K562 (cell line): ENCODE measurements at regions not wholly inside any gene's neighbourhood (a gene's known extent, or its start where the extent isn't known, plus 50 kb on each side); places are given as distances from the start of the nearest gene placed in this dataset.

Source experiments
- ATAC-seq: fragments of 200-7000 bp; cut with Tn5 transposase; 3 replicates; pipeline ENCODE4 v1.9.1; 2020; ENCODE audit warnings: moderate library complexity
- BruUV-seq: library from RNA; stranded (reverse); fragments of 400-500 nt; replicated peaks from 2 replicates; lab custom pipeline; 2021; lab: Mats Ljungman, UMichigan
- CTCF ChIA-PET: fragments of 300-600 bp; formaldehyde crosslinking; extraction: SDS; loops from one replicate; lab custom pipeline; 2021; ENCODE audit warnings: low intra/inter-chr PET ratio; lab: Yijun Ruan, JAX
- POLR2A ChIA-PET: fragments of 300-600, 350-650 bp; sonication (Branson Sonifier 250); formaldehyde crosslinking; extraction: SDS; loops from one replicate; lab custom pipeline; 2021; ENCODE audit warnings: antibody characterized with exemption, inconsistent platforms; lab: Yijun Ruan, JAX
- DNase-seq, 4 experiments: peaks; one replicate each; pipeline versions ENCODE4 v3.0.0 to v3.0.0-alpha.2; 2011 to 2018; ENCODE audit warnings: low spot score in 3 of 4, mixed read lengths in 3 of 4; ENCODE audit errors: extremely low read depth in 1 of 4
- FAIRE-seq: peaks from 2 replicates; lab custom pipeline; 2011; peaks lifted over from hg19 to GRCh38; lab: Jason Lieb, UNC
- H2AFZ ChIP-seq: 2 replicates; pipeline ENCODE4 v1.6.0; 2011; ENCODE audit warnings: low read depth, low read length, control low read depth, inconsistent platforms
- H3K27ac ChIP-seq: fragments of 200-600 bp; 3 replicates; pipeline ENCODE4 v1.8.0; 2011; ENCODE audit warnings: low read depth, mild to moderate bottlenecking, control low read depth, inconsistent platforms, low read length, moderate library complexity, mixed read lengths; ENCODE audit errors: extremely low read depth
- H3K27me3 ChIP-seq, 2 experiments: fragments of 300-600 bp in 1 of 2; 2 replicates in 1 of 2; 3 replicates in 1 of 2; pipeline versions ENCODE4 v1.6.0 to v1.8.0; 2011; ENCODE audit warnings: inconsistent platforms in 2 of 2, low read length in 2 of 2, mild to moderate bottlenecking in 1 of 2, mixed read lengths in 1 of 2, moderate library complexity in 1 of 2; ENCODE audit not compliant: control insufficient read depth in 2 of 2, insufficient read depth in 2 of 2
- H3K36me3 ChIP-seq: fragments of 300-600 bp; 3 replicates; pipeline ENCODE4 v1.8.0; 2011; ENCODE audit warnings: mild to moderate bottlenecking, low read length, inconsistent platforms; ENCODE audit not compliant: control insufficient read depth, insufficient read depth
- H3K4me1 ChIP-seq, 2 experiments: fragments of 200-600 bp in 1 of 2; replicated peaks in 1 of 2; 2 replicates in 1 of 2; 3 replicates in 1 of 2; pipeline versions ENCODE4 v1.5.1 to v1.8.0; 2011; ENCODE audit warnings: inconsistent platforms in 2 of 2, low read length in 2 of 2, mild to moderate bottlenecking in 1 of 2, mixed read lengths in 1 of 2, moderate library complexity in 1 of 2; ENCODE audit not compliant: control insufficient read depth in 2 of 2, insufficient read depth in 2 of 2
- H3K4me2 ChIP-seq: 2 replicates; pipeline ENCODE4 v1.6.1; 2011; ENCODE audit warnings: low read length, control low read depth, inconsistent platforms, mixed read lengths; ENCODE audit not compliant: insufficient read depth
- H3K4me3 ChIP-seq: fragments of 200-600 bp; sonication (generic), shearing (Covaris generic); 2 replicates; pipeline ENCODE4 v1.5.1; 2016; ENCODE audit warnings: control low read depth, inconsistent platforms
- H3K79me2 ChIP-seq: fragments of 200-600 bp; 3 replicates; pipeline ENCODE4 v1.8.0; 2011; ENCODE audit warnings: low read length, inconsistent platforms; ENCODE audit not compliant: control insufficient read depth, insufficient read depth
- H3K9ac ChIP-seq, 2 experiments: 2 replicates each; pipeline versions ENCODE4 v1.6.0 to v1.6.1; 2011; ENCODE audit warnings: low read depth in 2 of 2, low read length in 2 of 2, control low read depth in 1 of 2, inconsistent platforms in 1 of 2, mild to moderate bottlenecking in 1 of 2, mixed read lengths in 1 of 2; ENCODE audit not compliant: insufficient read depth in 1 of 2
- H3K9me1 ChIP-seq: one replicate; pipeline ENCODE4 v1.6.0; 2011; ENCODE audit warnings: inconsistent platforms, mild to moderate bottlenecking, low read length, moderate library complexity; ENCODE audit not compliant: control insufficient read depth, insufficient read depth
- H3K9me3 ChIP-seq: replicated peaks from 2 replicates; pipeline ENCODE4 v1.5.1; 2011; ENCODE audit warnings: low read depth, low read length, inconsistent platforms; ENCODE audit not compliant: control insufficient read depth, insufficient read depth
- H4K20me1 ChIP-seq: replicated peaks from 2 replicates; pipeline ENCODE4 v1.6.1; 2011; ENCODE audit warnings: low read length, inconsistent platforms, mixed read lengths; ENCODE audit not compliant: control insufficient read depth, insufficient read depth
- BMI1 ChIP-seq: fragments of 150-350 bp; IDR thresholded peaks from 2 replicates; pipeline ENCODE4 v1.6.1; 2014; ENCODE audit warnings: low read length
- CTBP1 ChIP-seq: fragments of 450-650 bp; IDR thresholded peaks from 2 replicates; pipeline ENCODE4 v1.6.1; 2016; ENCODE audit warnings: borderline replicate concordance
- HIVEP1 ChIP-seq: fragments of 250-450 bp; sonication (Bioruptor Pico); IDR thresholded peaks from 2 replicates; pipeline ENCODE4 v1.4.0; 2020; ENCODE audit warnings: mild to moderate bottlenecking
- RBM25 ChIP-seq: fragments of 200-400 bp; formaldehyde crosslinking; IDR thresholded peaks from 2 replicates; pipeline ENCODE4 v1.6.1; 2018; ENCODE audit warnings: low read length, low read depth, moderate library complexity; ENCODE audit not compliant: severe bottlenecking
- YBX1 ChIP-seq: fragments of 450-650 bp; IDR thresholded peaks from 2 replicates; pipeline ENCODE4 v1.7.1; 2016; ENCODE audit warnings: mild to moderate bottlenecking
- ZNF217 ChIP-seq: sonication (generic); formaldehyde crosslinking; IDR thresholded peaks from 2 replicates; pipeline ENCODE4 v1.8.0; 2022; ENCODE audit warnings: mild to moderate bottlenecking, missing genetic modification reagents
- WGBS: fragments of 100-300 bp; shearing (Covaris generic); methylation state at CpG from one replicate; pipeline ENCODE4 v1.1.6; 2016; ENCODE audit warnings: low coverage, mixed read lengths; ENCODE audit not compliant: insufficient coverage; ENCODE audit errors: missing lambda C conversion rate; 5-methylcytosine and 5-hydroxymethylcytosine counted together
- in situ Hi-C: fragments of 300-500 bp; cut with MboI; formaldehyde crosslinking; loops from 4 replicates; pipeline ENCODE4 v1.15.0; 2018; ENCODE audit warnings: inconsistent platforms, mixed read lengths
- intact Hi-C: fragments of 100-400 bp; cut with micrococcal nuclease; formaldehyde crosslinking; loops from 2 replicates; pipeline ENCODE4 v1.14.2; 2022
- TF ChIP-seq, protein P1 (sequence below): fragments of 450-650 bp; IDR thresholded peaks from 2 replicates; pipeline ENCODE4 v1.6.1; 2016; ENCODE audit warnings: mild to moderate bottlenecking, moderate library complexity
- TF ChIP-seq, protein P2 (sequence below): IDR thresholded peaks from 2 replicates; pipeline ENCODE4 v1.6.1; 2011; ENCODE audit warnings: borderline replicate concordance, low read depth, mild to moderate bottlenecking, moderate library complexity, low read length; ENCODE audit not compliant: insufficient read depth, poor library complexity, severe bottlenecking

DNA sequence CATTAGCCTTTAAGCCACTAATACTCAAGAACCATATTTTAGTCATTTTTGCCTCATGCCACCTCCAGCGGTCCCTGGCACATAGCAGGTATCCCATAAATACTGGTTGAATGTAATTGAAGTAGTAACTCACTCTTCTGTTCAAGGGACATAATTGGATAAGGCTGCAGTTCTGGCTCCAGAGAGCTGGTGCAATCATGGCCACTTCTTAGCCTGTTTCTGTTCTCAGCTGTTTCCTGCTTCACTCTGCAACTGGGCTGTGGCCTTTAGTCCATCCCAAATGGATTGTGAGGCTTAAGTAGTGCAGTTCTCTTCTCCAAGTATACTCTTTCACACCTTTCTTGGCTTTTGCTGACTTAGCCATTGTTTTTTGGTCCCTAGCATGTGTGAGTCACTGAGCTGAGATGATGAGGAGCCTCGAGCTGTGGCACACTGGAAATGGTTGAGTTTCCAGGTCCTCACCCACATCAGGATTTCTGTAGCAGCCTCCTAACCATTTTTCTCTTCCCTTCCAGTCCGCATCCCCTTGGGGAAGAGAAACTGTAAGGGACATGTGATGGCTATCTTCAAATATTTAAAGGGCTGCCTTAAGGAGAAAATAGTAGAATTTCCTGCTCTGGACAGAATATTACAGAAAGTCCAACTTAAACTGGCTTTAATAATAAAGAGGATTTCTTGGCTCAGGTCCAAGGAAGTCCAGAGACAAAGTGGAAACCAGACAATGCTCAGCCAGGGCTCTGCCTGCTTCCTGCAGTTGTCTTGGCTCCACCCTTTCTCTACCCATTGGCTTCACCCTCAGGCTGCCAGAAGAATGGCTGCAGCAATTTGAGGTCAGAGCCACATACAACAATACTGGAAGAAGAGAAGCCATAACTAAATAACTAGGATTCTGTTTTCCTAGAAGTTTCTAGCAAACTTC lies 305.4 kb upstream of the ROPN1 start:
- Histone ChIP-seq H3K9ac (no peak overlapping the region), H3K4me1 (no peaks in the 10 kb centered on the region), H3K36me3 (no peaks in the 10 kb centered on the region), H3K27ac (no peak overlapping the region), H3K27me3 (no peaks in the 10 kb centered on the region; a peak in 1 of 5 replicates), H3K9me3 (no peaks in the 10 kb centered on the region), H3K4me2 (no peak overlapping the region), H3K79me2 (no peaks in the 10 kb centered on the region), H3K4me3 (no peak overlapping the region), H4K20me1 (no peaks in the 10 kb centered on the region), H2AFZ (no peak overlapping the region), H3K9me1 (no peaks in the 10 kb centered on the region)
- no peak for FAIRE-seq
- intact Hi-C loops, result no loop called here
- ChIA-PET CTCF (no interaction called here), POLR2A (no interaction called here)
- in situ Hi-C loops, result no loop called here
- no peak for ATAC-seq
- WGBS, result 0% methylated on average over 3 of the region's 3 CpGs
- no peak for DNase-seq
- no TSS peak for BruUV-seq
- TF ChIP-seq BMI1 (no peak), ZNF217 (no peak), HIVEP1 (CRISPR knock-in tag) (no peak), CTBP1 (no peak), RBM25 (no peak), YBX1 (no peak)
- TF ChIP-seq, protein P1, sequence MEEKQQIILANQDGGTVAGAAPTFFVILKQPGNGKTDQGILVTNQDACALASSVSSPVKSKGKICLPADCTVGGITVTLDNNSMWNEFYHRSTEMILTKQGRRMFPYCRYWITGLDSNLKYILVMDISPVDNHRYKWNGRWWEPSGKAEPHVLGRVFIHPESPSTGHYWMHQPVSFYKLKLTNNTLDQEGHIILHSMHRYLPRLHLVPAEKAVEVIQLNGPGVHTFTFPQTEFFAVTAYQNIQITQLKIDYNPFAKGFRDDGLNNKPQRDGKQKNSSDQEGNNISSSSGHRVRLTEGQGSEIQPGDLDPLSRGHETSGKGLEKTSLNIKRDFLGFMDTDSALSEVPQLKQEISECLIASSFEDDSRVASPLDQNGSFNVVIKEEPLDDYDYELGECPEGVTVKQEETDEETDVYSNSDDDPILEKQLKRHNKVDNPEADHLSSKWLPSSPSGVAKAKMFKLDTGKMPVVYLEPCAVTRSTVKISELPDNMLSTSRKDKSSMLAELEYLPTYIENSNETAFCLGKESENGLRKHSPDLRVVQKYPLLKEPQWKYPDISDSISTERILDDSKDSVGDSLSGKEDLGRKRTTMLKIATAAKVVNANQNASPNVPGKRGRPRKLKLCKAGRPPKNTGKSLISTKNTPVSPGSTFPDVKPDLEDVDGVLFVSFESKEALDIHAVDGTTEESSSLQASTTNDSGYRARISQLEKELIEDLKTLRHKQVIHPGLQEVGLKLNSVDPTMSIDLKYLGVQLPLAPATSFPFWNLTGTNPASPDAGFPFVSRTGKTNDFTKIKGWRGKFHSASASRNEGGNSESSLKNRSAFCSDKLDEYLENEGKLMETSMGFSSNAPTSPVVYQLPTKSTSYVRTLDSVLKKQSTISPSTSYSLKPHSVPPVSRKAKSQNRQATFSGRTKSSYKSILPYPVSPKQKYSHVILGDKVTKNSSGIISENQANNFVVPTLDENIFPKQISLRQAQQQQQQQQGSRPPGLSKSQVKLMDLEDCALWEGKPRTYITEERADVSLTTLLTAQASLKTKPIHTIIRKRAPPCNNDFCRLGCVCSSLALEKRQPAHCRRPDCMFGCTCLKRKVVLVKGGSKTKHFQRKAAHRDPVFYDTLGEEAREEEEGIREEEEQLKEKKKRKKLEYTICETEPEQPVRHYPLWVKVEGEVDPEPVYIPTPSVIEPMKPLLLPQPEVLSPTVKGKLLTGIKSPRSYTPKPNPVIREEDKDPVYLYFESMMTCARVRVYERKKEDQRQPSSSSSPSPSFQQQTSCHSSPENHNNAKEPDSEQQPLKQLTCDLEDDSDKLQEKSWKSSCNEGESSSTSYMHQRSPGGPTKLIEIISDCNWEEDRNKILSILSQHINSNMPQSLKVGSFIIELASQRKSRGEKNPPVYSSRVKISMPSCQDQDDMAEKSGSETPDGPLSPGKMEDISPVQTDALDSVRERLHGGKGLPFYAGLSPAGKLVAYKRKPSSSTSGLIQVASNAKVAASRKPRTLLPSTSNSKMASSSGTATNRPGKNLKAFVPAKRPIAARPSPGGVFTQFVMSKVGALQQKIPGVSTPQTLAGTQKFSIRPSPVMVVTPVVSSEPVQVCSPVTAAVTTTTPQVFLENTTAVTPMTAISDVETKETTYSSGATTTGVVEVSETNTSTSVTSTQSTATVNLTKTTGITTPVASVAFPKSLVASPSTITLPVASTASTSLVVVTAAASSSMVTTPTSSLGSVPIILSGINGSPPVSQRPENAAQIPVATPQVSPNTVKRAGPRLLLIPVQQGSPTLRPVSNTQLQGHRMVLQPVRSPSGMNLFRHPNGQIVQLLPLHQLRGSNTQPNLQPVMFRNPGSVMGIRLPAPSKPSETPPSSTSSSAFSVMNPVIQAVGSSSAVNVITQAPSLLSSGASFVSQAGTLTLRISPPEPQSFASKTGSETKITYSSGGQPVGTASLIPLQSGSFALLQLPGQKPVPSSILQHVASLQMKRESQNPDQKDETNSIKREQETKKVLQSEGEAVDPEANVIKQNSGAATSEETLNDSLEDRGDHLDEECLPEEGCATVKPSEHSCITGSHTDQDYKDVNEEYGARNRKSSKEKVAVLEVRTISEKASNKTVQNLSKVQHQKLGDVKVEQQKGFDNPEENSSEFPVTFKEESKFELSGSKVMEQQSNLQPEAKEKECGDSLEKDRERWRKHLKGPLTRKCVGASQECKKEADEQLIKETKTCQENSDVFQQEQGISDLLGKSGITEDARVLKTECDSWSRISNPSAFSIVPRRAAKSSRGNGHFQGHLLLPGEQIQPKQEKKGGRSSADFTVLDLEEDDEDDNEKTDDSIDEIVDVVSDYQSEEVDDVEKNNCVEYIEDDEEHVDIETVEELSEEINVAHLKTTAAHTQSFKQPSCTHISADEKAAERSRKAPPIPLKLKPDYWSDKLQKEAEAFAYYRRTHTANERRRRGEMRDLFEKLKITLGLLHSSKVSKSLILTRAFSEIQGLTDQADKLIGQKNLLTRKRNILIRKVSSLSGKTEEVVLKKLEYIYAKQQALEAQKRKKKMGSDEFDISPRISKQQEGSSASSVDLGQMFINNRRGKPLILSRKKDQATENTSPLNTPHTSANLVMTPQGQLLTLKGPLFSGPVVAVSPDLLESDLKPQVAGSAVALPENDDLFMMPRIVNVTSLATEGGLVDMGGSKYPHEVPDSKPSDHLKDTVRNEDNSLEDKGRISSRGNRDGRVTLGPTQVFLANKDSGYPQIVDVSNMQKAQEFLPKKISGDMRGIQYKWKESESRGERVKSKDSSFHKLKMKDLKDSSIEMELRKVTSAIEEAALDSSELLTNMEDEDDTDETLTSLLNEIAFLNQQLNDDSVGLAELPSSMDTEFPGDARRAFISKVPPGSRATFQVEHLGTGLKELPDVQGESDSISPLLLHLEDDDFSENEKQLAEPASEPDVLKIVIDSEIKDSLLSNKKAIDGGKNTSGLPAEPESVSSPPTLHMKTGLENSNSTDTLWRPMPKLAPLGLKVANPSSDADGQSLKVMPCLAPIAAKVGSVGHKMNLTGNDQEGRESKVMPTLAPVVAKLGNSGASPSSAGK, result no peak
- TF ChIP-seq, protein P2, sequence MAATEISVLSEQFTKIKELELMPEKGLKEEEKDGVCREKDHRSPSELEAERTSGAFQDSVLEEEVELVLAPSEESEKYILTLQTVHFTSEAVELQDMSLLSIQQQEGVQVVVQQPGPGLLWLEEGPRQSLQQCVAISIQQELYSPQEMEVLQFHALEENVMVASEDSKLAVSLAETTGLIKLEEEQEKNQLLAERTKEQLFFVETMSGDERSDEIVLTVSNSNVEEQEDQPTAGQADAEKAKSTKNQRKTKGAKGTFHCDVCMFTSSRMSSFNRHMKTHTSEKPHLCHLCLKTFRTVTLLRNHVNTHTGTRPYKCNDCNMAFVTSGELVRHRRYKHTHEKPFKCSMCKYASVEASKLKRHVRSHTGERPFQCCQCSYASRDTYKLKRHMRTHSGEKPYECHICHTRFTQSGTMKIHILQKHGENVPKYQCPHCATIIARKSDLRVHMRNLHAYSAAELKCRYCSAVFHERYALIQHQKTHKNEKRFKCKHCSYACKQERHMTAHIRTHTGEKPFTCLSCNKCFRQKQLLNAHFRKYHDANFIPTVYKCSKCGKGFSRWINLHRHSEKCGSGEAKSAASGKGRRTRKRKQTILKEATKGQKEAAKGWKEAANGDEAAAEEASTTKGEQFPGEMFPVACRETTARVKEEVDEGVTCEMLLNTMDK, result no peak
